ENCODE measurements at regions not wholly inside any gene's neighbourhood (a gene's known extent, or its start where the extent isn't known, plus 50 kb on each side); places are given as distances from the start of the nearest gene placed in this dataset.
"Not testable (repeated sequence)": the region's sequence is repeated elsewhere in the genome, so short reads cannot be mapped to it uniquely, and the experiment has no call there.

GRCh38 chr14:42545636-42546035, 939.0 kb downstream of the LRFN5 start:
- DNase-seq: no peak

DNA sequence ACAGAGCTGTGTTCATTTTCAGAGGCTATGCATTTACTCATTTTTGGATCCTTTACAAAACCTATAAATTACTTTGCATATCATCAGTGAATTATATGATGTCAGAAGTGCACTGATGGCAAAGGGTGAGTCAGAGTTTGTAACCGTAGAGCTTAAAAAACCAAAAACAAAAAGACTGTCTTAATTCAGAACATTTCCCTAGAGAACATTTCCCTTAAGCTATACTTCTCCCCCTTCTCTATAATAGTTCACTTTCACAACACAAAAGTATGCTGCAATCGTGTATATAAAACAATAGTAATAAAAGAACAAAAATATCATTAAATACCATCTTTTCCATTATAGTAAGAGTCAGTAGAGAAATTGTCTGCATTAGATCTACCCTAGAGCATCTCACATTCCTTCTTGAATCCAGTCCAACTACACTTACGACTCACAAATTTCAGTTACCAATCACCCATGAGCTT, 934.9 kb downstream of the LRFN5 start:
- DNase-seq: no peak

GRCh38 chr14:42535397-42535796, 928.7 kb downstream of the LRFN5 start:
- no peak for DNase-seq

- no peak for DNase-seq
These were observed 926.8 kb downstream of the LRFN5 start for GRCh38 chr14:42533476-42533875.

DNA sequence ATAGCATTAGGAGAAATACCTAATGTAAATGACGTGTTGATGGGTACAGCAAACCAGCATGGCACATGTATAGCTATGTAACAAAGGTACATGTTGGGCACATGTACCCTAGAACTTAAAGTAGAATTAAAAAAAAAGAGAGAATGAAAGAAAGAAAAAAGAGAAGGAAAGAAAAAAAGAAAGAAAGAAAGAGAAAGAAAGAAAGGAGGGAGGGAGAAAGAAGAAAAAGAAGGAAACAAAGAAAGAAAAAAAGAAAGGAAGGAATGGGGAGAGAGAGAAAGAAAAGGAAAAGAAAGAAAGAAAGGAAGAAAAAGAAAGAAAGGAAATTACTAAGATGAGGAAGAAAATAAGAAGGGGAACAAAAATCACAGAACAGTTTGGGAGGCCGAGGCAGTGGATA, 925.5 kb downstream of the LRFN5 start:
- no peak for DNase-seq

GRCh38 chr14:42527141-42527540, 920.5 kb downstream of the LRFN5 start:
- no peak for DNase-seq

- DNase-seq: no peak
These were observed 917.0 kb downstream of the LRFN5 start for GRCh38 chr14:42523666-42524065.

GRCh38 chr14:42517806-42518500, 911.3 kb downstream of the LRFN5 start:
- DNase-seq: no peak

GRCh38 chr14:42513837-42514236, 907.2 kb downstream of the LRFN5 start:
- DNase-seq: no peak

GRCh38 chr14:42510071-42510470, 903.4 kb downstream of the LRFN5 start:
- DNase-seq: no peak

GRCh38 chr14:42508209-42508946, 901.7 kb downstream of the LRFN5 start:
- DNase-seq: no peak

DNA sequence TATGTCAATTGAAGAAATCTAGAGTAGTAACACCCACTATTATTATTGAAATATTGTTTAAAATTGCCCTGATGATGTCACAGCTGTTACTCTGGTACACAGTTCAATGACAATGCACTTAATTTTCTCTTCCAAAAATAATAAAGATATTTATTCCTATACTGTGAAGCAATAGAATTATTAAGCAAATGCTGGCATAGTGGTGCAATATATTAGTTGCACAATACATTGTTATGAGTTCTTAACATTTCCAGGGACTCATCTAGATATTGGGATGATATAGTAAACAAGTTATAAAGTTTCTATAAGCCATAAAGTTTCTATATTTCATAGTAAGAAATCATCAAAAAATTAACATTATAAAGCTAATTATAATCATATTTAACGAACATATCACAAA, 897.8 kb downstream of the LRFN5 start:
- DNase-seq: no peak

- DNase-seq: no peak
These were observed 892.5 kb downstream of the LRFN5 start for GRCh38 chr14:42499137-42499536.

DNA sequence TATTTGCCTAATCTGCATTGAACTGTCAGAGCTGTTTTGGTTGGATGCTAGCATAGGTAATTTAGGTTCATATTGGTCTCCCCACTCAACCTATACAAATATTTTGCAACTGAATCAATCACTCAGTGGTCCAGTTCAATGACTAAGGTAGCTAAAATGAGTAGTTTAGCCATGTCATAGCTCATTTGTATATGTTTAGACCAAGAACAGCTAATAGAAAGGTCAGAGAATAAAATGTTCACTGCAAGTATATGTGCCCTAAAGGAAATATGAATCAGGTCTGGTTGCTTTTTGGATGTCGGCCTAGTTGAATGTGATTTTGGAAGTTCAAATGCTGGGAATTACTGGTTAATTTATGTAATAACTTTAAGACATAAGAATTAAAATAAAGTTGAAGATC, 883.9 kb downstream of the LRFN5 start:
- no peak for DNase-seq

GRCh38 chr14:42488965-42489364, 882.3 kb downstream of the LRFN5 start:
- no peak for DNase-seq

DNA sequence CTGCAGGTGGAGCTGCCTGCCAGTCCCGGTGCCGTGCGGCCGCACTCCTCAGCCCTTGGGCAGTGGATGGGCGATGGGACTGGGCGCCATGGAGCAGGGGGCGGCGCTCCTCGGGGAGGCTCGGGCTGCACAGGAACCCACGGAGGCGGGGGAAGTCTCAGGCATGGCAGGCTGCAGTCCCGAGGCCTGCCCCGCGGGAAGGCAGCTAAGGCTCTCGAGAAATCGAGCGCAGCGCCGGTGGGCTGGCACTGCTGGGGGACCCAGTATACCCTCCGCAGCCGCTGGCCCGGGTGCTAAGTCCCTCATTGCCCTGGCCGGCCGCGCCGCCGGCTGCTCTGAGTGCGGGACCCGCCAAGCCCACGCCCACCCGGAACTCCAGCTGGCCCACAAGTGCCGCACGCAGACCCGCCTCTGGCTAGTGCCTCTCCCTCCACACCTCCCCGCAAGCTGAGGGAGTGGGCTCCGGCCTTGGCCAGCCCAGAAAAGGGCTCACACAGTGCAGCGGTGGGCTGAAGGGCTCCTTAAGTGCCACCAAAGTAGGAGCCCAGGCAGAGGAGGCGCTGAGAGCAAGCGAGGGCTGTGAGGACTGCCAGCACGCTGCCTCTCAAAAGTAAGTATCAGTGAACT, 875.8 kb downstream of the LRFN5 start:
- DNase-seq: not testable (repeated sequence)

DNA sequence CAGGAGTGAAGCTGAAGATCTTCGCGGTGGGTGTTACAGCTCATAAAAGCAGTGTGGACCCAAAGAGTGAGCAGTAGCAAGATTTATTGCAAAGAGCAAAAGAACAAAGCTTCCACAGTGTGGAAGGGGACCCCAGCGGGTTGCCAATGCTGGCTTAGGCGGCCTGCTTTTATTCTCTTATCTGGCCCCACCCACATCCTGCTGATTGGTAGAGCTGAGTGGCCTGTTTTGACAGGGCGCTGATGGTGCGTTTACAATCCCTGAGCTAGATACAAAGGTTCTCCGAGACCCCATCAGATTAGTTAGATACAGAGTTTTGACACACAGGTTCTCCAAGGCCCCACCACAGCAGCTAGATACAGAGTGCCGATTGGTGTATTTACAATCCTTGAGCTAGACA, 875.0 kb downstream of the LRFN5 start:
- DNase-seq: not testable (repeated sequence)

DNA sequence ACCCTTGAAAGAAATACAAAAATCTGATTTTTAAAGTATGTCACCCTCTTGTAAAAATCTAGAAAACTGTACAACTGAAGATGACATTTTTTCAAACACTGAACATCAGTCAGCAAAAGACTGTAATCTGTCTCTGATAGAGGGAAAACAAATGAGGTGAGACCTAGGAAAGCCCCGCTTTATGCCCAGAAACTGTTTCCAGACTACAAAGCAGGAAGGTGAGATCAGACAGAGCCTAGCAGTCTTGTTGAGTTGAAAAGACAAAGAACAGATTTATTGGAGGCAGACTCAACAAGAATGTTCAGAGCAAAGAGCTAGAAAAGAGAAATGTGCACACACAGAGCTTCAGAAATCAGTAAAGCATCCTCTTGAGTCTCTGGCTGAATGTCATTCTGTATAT, 873.6 kb downstream of the LRFN5 start:
- DNase-seq: no peak

GRCh38 chr14:42475289-42475688, 868.6 kb downstream of the LRFN5 start:
- no peak for DNase-seq

DNA sequence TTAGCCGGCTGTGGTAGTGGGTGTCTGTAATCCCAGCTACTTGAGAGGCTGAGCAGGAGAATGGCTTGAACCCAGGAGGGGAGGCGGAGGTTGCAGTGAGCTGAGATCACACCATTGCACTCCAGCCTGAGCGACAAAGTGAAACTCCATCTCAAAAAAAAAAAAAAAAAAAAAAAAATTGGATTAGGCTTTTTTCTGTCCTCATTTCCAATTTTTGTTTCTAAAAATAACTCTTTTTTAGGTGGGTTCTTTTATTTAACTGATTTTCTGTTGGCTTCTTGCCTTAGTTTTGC, 863.7 kb downstream of the LRFN5 start:
- DNase-seq: no peak

- no peak for DNase-seq
These were observed 863.2 kb downstream of the LRFN5 start for GRCh38 chr14:42469637-42470426.

GRCh38 chr14:42460673-42461072, 854.0 kb downstream of the LRFN5 start:
- DNase-seq: no peak

- no peak for DNase-seq
These were observed 852.6 kb downstream of the LRFN5 start for GRCh38 chr14:42459171-42459685.
